ENCODE measurements at regions not wholly inside any gene's neighbourhood (a gene's known extent, or its start where the extent isn't known, plus 50 kb on each side); places are given as distances from the start of the nearest gene placed in this dataset.
"Not testable (repeated sequence)": the region's sequence is repeated elsewhere in the genome, so short reads cannot be mapped to it uniquely, and the experiment has no call there.

GRCh38 chrX:113996781-113997180 lies 587.1 kb upstream of the HTR2C start:
- no peak for ATAC-seq
- H3K9me3 Mint-ChIP-seq, result no peaks in the 10 kb centered on the region
- no peak overlapping the region for H3K4me3 Mint-ChIP-seq
- H3K36me3 Mint-ChIP-seq, result no peaks in the 10 kb centered on the region
- H3K27ac Mint-ChIP-seq, result no peak overlapping the region
- no peaks in the 10 kb centered on the region for H3K4me1 Mint-ChIP-seq
- no peaks in the 10 kb centered on the region for H3K27me3 Mint-ChIP-seq

- not testable (repeated sequence) for H3K4me1 Mint-ChIP-seq, H3K4me3 Mint-ChIP-seq, H3K27ac Mint-ChIP-seq, H3K9me3 Mint-ChIP-seq, H3K27me3 Mint-ChIP-seq, ATAC-seq, H3K36me3 Mint-ChIP-seq
Measured at GRCh38 chrX:113991720-113992119, 592.2 kb upstream of the HTR2C start.

GRCh38 chrX:113990669-113991068 lies 593.2 kb upstream of the HTR2C start:
- not testable (repeated sequence) for H3K4me3 Mint-ChIP-seq, ATAC-seq, H3K27ac Mint-ChIP-seq, H3K4me1 Mint-ChIP-seq, H3K9me3 Mint-ChIP-seq, H3K36me3 Mint-ChIP-seq, H3K27me3 Mint-ChIP-seq

GRCh38 chrX:113988315-113988935 lies 595.5 kb upstream of the HTR2C start:
- H3K4me1 Mint-ChIP-seq, H3K4me3 Mint-ChIP-seq, H3K27ac Mint-ChIP-seq, H3K9me3 Mint-ChIP-seq, H3K36me3 Mint-ChIP-seq, H3K27me3 Mint-ChIP-seq, ATAC-seq: not testable (repeated sequence)

- Mint-ChIP-seq H3K36me3 (no peaks in the 10 kb centered on the region), H3K4me1 (no peaks in the 10 kb centered on the region), H3K27me3 (no peaks in the 10 kb centered on the region), H3K4me3 (no peak overlapping the region), H3K9me3 (no peaks in the 10 kb centered on the region), H3K27ac (no peak overlapping the region)
- no peak for ATAC-seq
Measured at GRCh38 chrX:113986427-113986826, 597.5 kb upstream of the HTR2C start.

GRCh38 chrX:113982766-113983165 lies 601.1 kb upstream of the HTR2C start:
- Mint-ChIP-seq H3K4me3 (no peak overlapping the region), H3K27me3 (no peaks in the 10 kb centered on the region), H3K27ac (no peak overlapping the region), H3K36me3 (no peaks in the 10 kb centered on the region), H3K4me1 (peaks cover 6% of the 10 kb centered on the region), H3K9me3 (no peaks in the 10 kb centered on the region)
- ATAC-seq, result no peak

- peaks cover 6% of the 10 kb centered on the region for H3K4me1 Mint-ChIP-seq
- no peaks in the 10 kb centered on the region for H3K27me3 Mint-ChIP-seq
- no peaks in the 10 kb centered on the region for H3K9me3 Mint-ChIP-seq
- ATAC-seq, result no peak
- H3K27ac Mint-ChIP-seq, result no peak overlapping the region
- H3K36me3 Mint-ChIP-seq, result no peaks in the 10 kb centered on the region
- no peak overlapping the region for H3K4me3 Mint-ChIP-seq
Measured at GRCh38 chrX:113980953-113981352, 602.9 kb upstream of the HTR2C start.

- peaks cover 6% of the 10 kb centered on the region for H3K4me1 Mint-ChIP-seq
- H3K4me3 Mint-ChIP-seq, result no peak overlapping the region
- H3K9me3 Mint-ChIP-seq, result no peaks in the 10 kb centered on the region
- ATAC-seq, result no peak
- no peak overlapping the region for H3K27ac Mint-ChIP-seq
- no peaks in the 10 kb centered on the region for H3K27me3 Mint-ChIP-seq
- H3K36me3 Mint-ChIP-seq, result no peaks in the 10 kb centered on the region
Measured at GRCh38 chrX:113977887-113978286, 606.0 kb upstream of the HTR2C start.

- Mint-ChIP-seq H3K4me3 (no peak overlapping the region), H3K4me1 (no peaks in the 10 kb centered on the region), H3K9me3 (no peaks in the 10 kb centered on the region), H3K27me3 (no peaks in the 10 kb centered on the region), H3K36me3 (no peaks in the 10 kb centered on the region), H3K27ac (no peak overlapping the region)
- ATAC-seq, result no peak
Measured at GRCh38 chrX:113975441-113975840, 608.4 kb upstream of the HTR2C start.

GRCh38 chrX:113974881-113975280 lies 609.0 kb upstream of the HTR2C start:
- H3K4me1 Mint-ChIP-seq, result no peaks in the 10 kb centered on the region
- no peaks in the 10 kb centered on the region for H3K36me3 Mint-ChIP-seq
- H3K27ac Mint-ChIP-seq, result no peak overlapping the region
- no peak for ATAC-seq
- no peaks in the 10 kb centered on the region for H3K9me3 Mint-ChIP-seq
- H3K27me3 Mint-ChIP-seq, result no peaks in the 10 kb centered on the region
- H3K4me3 Mint-ChIP-seq, result no peak overlapping the region

GRCh38 chrX:113973706-113974105 lies 610.2 kb upstream of the HTR2C start:
- H3K27ac Mint-ChIP-seq, result no peak overlapping the region
- no peaks in the 10 kb centered on the region for H3K9me3 Mint-ChIP-seq
- H3K36me3 Mint-ChIP-seq, result no peaks in the 10 kb centered on the region
- no peak for ATAC-seq
- H3K4me1 Mint-ChIP-seq, result no peaks in the 10 kb centered on the region
- H3K4me3 Mint-ChIP-seq, result no peak overlapping the region
- no peaks in the 10 kb centered on the region for H3K27me3 Mint-ChIP-seq

GRCh38 chrX:113966791-113967190 lies 617.1 kb upstream of the HTR2C start:
- no peak for ATAC-seq
- H3K27me3 Mint-ChIP-seq, result no peaks in the 10 kb centered on the region

GRCh38 chrX:113962343-113962742 lies 621.5 kb upstream of the HTR2C start:
- Mint-ChIP-seq H3K4me1 (no peaks in the 10 kb centered on the region), H3K4me3 (no peak overlapping the region), H3K36me3 (no peaks in the 10 kb centered on the region), H3K27ac (no peak overlapping the region), H3K9me3 (no peaks in the 10 kb centered on the region), H3K27me3 (no peaks in the 10 kb centered on the region)
- no peak for ATAC-seq

More at GRCh38 chrX:113966791-113967190, 617.1 kb upstream of the HTR2C start:
- Mint-ChIP-seq H3K9me3 (no peaks in the 10 kb centered on the region), H3K36me3 (no peaks in the 10 kb centered on the region), H3K27ac (no peak overlapping the region), H3K4me1 (no peaks in the 10 kb centered on the region), H3K4me3 (no peak overlapping the region)

GRCh38 chrX:113959912-113960626 lies 623.8 kb upstream of the HTR2C start:
- no peaks in the 10 kb centered on the region for H3K4me1 Mint-ChIP-seq
- ATAC-seq, result no peak
- H3K27me3 Mint-ChIP-seq, result no peaks in the 10 kb centered on the region
- H3K4me3 Mint-ChIP-seq, result no peak overlapping the region
- H3K36me3 Mint-ChIP-seq, result no peaks in the 10 kb centered on the region
- no peak overlapping the region for H3K27ac Mint-ChIP-seq
- no peaks in the 10 kb centered on the region for H3K9me3 Mint-ChIP-seq

GRCh38 chrX:113956936-113957335 lies 627.0 kb upstream of the HTR2C start:
- H3K36me3 Mint-ChIP-seq, result no peaks in the 10 kb centered on the region
- no peak overlapping the region for H3K4me3 Mint-ChIP-seq
- no peak overlapping the region for H3K27ac Mint-ChIP-seq
- no peak for ATAC-seq
- H3K27me3 Mint-ChIP-seq, result no peaks in the 10 kb centered on the region
- no peaks in the 10 kb centered on the region for H3K4me1 Mint-ChIP-seq
- H3K9me3 Mint-ChIP-seq, result no peaks in the 10 kb centered on the region

- no peak for ATAC-seq
- Mint-ChIP-seq H3K4me3 (no peak overlapping the region), H3K4me1 (no peaks in the 10 kb centered on the region), H3K27ac (no peak overlapping the region), H3K9me3 (peaks cover 3% of the 10 kb centered on the region), H3K36me3 (no peaks in the 10 kb centered on the region), H3K27me3 (no peaks in the 10 kb centered on the region)
Measured at GRCh38 chrX:113954297-113954696, 629.6 kb upstream of the HTR2C start.
